Gastrocnemius medialis (tissue), 4 donors: ENCODE measurements at regions not wholly inside any gene's neighbourhood (a gene's known extent, or its start where the extent isn't known, plus 50 kb on each side); places are given as distances from the start of the nearest gene placed in this dataset.

Source experiments
- CTCF ChIP-seq, 5 experiments: fragments of 450-650 bp in 3 of 5; fragments of 200-600 bp in 2 of 5; sonication (generic) in 2 of 5; IDR thresholded peaks in 4 of 5; conservative IDR thresholded peaks in 1 of 5; 1 replicate in 4 of 5; 2 replicates in 1 of 5; pipeline ENCODE4 v1.5.1; 2016 to 2019; ENCODE audit warnings: antibody characterized with exemption in 5 of 5, mild to moderate bottlenecking in 3 of 5, moderate library complexity in 3 of 5
- POLR2A ChIP-seq, 2 donors: fragments of 450-650 bp; IDR thresholded peaks; one replicate each; pipeline ENCODE4 v1.6.1; 2017; ENCODE audit warnings: antibody characterized with exemption in 2 of 2, mild to moderate bottlenecking in 2 of 2, moderate library complexity in 2 of 2

GRCh38 chr10:125262920-125263319 is 102.6 kb upstream of the CTBP2 start:
- TF ChIP-seq CTCF (IDR thresholded peaks at IDR 0.05 in 4 of 5, conservative IDR thresholded peaks at IDR 0.05 in 1 of 5) (no peak), POLR2A (IDR thresholded peaks at IDR 0.05) (no peak)
